ENCODE measurements at regions not wholly inside any gene's neighbourhood (a gene's known extent, or its start where the extent isn't known, plus 50 kb on each side); places are given as distances from the start of the nearest gene placed in this dataset.
A peak's percentile ranks its signal among the peaks of the same experiment; 100 is the strongest.

- Histone ChIP-seq H3K9me1 (replicated peaks; ENCODE audit: control insufficient read depth, extremely low read depth, insufficient read depth, low read length) (no peaks in the 10 kb centered on the region), H4K20me1 (replicated peaks; ENCODE audit: control insufficient read depth, extremely low read depth, insufficient read depth, low read length) (no peaks in the 10 kb centered on the region), H3K9ac (replicated peaks; ENCODE audit: extremely low read depth, insufficient read depth, low read length) (peak overlapping the region; percentile 54), H3K4me3 (replicated peaks in 1 of 3; ENCODE audit: insufficient read depth in 1 of 3, low read depth in 1 of 3, low read length in 3 of 3) (no peak overlapping the region), H3K9me3 (replicated peaks; ENCODE audit: control insufficient read depth, insufficient read depth, low read length) (no peaks in the 10 kb centered on the region), H3K4me1 (ENCODE audit: control insufficient read depth, extremely low read depth, insufficient read depth, low read length) (peaks cover 26% of the 10 kb centered on the region), H3K79me2 (ENCODE audit: control insufficient read depth, insufficient read depth, low read length) (no peaks in the 10 kb centered on the region), H3K27ac (ENCODE audit: insufficient read depth, low read depth, low read length) (peak overlapping the region; percentile 94), H3K27me3 (ENCODE audit: control insufficient read depth in 2 of 2, insufficient read depth in 2 of 2, low read length in 2 of 2) (no peaks in the 10 kb centered on the region), H3K36me3 (ENCODE audit: control insufficient read depth in 2 of 2, extremely low read depth in 1 of 2, insufficient read depth in 2 of 2, low read length in 2 of 2) (no peaks in the 10 kb centered on the region), H3K4me2 (ENCODE audit: insufficient read depth, low read length) (peak overlapping the region; percentile 66), H2AFZ (ENCODE audit: low read depth, low read length) (peak overlapping the region; percentile 41)
- ChIA-PET POLR2A (interaction anchor here (1.4 kb wide), 1 partner anchor 9 kb away, joined by 5 read pairs; no protein-coding TSS in a partner anchor), CTCF (interaction anchor here (1.0 to 3.2 kb wide), 4 partner anchors 9 to 102 kb away, joined by 3 to 27 read pairs (median 8); no protein-coding TSS in a partner anchor)
- intact Hi-C loops (cut with micrococcal nuclease) = loop anchor here (2.0 to 5.0 kb wide), 2 partner anchors 93 to 153 kb away; no protein-coding TSS in a partner anchor
- dilution Hi-C loops (cut with MboI; ENCODE audit: extremely low pct_ligation_motif_present, low sequenced_read_pairs) = no loop called here
- BruUV-seq (replicated peaks) = no TSS peak
- FAIRE-seq (peak; percentile 59), DNase-seq (ENCODE audit: low read depth, low spot score) (peak; percentile 86)
- TF ChIP-seq FOS (IDR thresholded peaks at IDR 0.05; ENCODE audit: borderline replicate concordance, insufficient read depth, low read length) = peak; percentile 90
- TF ChIP-seq MYC (IDR thresholded peaks at IDR 0.05; ENCODE audit: low read depth, low read length) = no peak
- TF ChIP-seq GATA2 (IDR thresholded peaks at IDR 0.05; ENCODE audit: insufficient read depth, insufficient read length, low read depth, low read length) = peak; percentile 23
- TF ChIP-seq JUN (IDR thresholded peaks at IDR 0.05; ENCODE audit: borderline replicate concordance, insufficient read depth, insufficient read length, low read depth) = peak; percentile 87
Measured at GRCh38 chr13:31639443-31640163, 99.7 kb upstream of the RXFP2 start.

GRCh38 chr13:31649766-31650165 lies 89.6 kb upstream of the RXFP2 start:
- Histone ChIP-seq H2AFZ (ENCODE audit: low read depth, low read length) (no peak overlapping the region), H3K27me3 (ENCODE audit: control insufficient read depth in 2 of 2, insufficient read depth in 2 of 2, low read length in 2 of 2) (no peaks in the 10 kb centered on the region), H3K4me3 (replicated peaks in 1 of 3; ENCODE audit: insufficient read depth in 1 of 3, low read depth in 1 of 3, low read length in 3 of 3) (no peak overlapping the region), H3K9me1 (replicated peaks; ENCODE audit: control insufficient read depth, extremely low read depth, insufficient read depth, low read length) (no peaks in the 10 kb centered on the region), H3K79me2 (ENCODE audit: control insufficient read depth, insufficient read depth, low read length) (no peaks in the 10 kb centered on the region), H3K4me1 (ENCODE audit: control insufficient read depth, extremely low read depth, insufficient read depth, low read length) (no peaks in the 10 kb centered on the region), H3K4me2 (ENCODE audit: insufficient read depth, low read length) (no peak overlapping the region), H4K20me1 (replicated peaks; ENCODE audit: control insufficient read depth, extremely low read depth, insufficient read depth, low read length) (no peaks in the 10 kb centered on the region), H3K9me3 (replicated peaks; ENCODE audit: control insufficient read depth, insufficient read depth, low read length) (no peaks in the 10 kb centered on the region), H3K27ac (ENCODE audit: insufficient read depth, low read depth, low read length) (no peak overlapping the region), H3K9ac (replicated peaks; ENCODE audit: extremely low read depth, insufficient read depth, low read length) (no peak overlapping the region), H3K36me3 (ENCODE audit: control insufficient read depth in 2 of 2, extremely low read depth in 1 of 2, insufficient read depth in 2 of 2, low read length in 2 of 2) (no peaks in the 10 kb centered on the region)
- dilution Hi-C loops (cut with MboI; ENCODE audit: extremely low pct_ligation_motif_present, low sequenced_read_pairs) = no loop called here
- DNase-seq (ENCODE audit: low read depth, low spot score) (no peak), FAIRE-seq (no peak)
- intact Hi-C loops (cut with micrococcal nuclease) = no loop called here
- no TSS peak for BruUV-seq (replicated peaks)
- ChIA-PET CTCF (no interaction called here), POLR2A (no interaction called here)
- no peak for TF ChIP-seq CTCF (IDR thresholded peaks at IDR 0.05; ENCODE audit: extremely low read depth in 1 of 2, insufficient read depth in 1 of 2, low read depth in 1 of 2, low read length in 2 of 2)
- no peak for TF ChIP-seq FOS (IDR thresholded peaks at IDR 0.05; ENCODE audit: borderline replicate concordance, insufficient read depth, low read length)
- no peak for TF ChIP-seq POLR2AphosphoS5 (IDR thresholded peaks at IDR 0.05; ENCODE audit: insufficient read depth, low read depth, low read length)

Data from endothelial cell of umbilical vein (primary cell).